Middle frontal gyrus (tissue), 1 donor: ENCODE measurements at regions not wholly inside any gene's neighbourhood (a gene's known extent, or its start where the extent isn't known, plus 50 kb on each side); places are given as distances from the start of the nearest gene placed in this dataset.

Source experiments
- DNase-seq: peaks from one replicate; pipeline ENCODE4 v3.0.0-alpha.2; 2015; ENCODE audit warnings: low spot score; ENCODE audit errors: extremely low spot score

GRCh38 chr4:123564758-123565346 is 168.3 kb downstream of the SPRY1 start:
- peak; percentile 32 for DNase-seq

DNA sequence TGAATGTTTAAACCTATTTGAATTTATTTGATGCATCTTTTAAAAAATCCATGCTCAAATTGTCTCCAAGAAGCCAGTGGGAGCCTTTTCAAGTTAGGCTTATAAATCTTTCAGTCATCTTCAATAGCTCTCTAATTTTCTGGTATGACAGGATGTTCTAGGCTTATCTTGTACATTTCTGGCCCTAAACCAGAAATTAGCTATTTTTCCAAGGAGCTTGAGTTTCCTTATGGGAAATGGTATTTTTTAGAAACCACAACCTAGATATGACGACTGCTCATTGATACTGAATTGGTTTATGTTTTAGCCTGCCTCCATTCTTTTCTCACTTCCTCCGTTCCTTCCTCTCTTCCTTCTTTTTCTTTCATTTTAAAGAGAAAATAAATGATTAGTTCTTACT is 172.3 kb downstream of the SPRY1 start:
- DNase-seq: no peak

GRCh38 chr4:123569541-123569940 is 172.9 kb downstream of the SPRY1 start:
- DNase-seq: no peak

DNA sequence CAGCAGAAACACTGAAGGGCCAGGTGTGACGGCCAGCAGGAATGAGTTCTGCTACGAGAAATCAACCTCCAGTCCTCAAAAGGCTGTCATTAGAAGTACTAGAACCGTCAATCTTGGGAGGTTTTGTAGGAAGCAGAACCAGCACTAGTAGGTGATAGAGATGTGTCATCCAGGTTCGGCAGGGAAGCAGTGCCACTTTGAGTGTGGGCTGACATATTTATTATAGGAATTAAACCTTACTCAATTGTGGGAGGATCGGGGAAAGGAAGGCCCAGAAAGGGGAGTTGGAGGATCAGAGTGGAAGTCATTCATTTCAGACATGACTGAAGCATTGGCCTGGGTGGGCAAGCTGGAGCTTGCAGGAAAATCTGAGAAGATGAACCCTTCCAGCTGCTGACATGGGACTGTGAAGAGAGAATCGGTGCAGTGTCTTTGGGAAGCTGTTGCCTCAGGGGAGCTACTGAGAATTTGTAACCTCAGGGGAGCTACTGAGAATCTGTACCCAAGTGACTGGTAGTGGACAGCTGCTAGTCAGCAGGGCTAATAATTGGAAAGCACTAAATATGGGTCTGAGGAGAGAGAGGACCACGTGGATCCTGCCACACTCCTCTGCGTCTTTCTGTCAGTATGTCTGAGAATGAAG is 177.4 kb downstream of the SPRY1 start:
- DNase-seq: no peak

DNA sequence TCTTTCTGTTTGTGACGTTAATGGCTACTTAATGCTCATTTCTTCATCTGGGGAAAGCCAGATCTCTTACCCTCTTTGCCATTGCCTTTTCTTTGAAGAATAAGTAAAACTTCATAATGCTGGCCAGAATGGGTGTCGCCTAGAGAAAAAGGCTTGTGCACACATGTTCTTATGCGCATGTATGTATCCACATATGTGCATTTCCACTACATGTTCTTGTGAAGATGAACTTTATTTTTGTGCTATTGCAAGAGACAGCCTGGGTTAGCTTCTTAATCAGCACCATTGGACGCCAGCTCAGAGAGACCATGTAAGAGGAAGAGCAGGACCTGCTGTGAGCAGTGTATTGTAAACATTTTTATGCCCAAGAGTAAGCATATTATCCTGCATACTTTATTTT is 178.7 kb downstream of the SPRY1 start:
- DNase-seq: no peak

- DNase-seq: no peak
Observed at GRCh38 chr4:123577225-123577906, 180.8 kb downstream of the SPRY1 start.

DNA sequence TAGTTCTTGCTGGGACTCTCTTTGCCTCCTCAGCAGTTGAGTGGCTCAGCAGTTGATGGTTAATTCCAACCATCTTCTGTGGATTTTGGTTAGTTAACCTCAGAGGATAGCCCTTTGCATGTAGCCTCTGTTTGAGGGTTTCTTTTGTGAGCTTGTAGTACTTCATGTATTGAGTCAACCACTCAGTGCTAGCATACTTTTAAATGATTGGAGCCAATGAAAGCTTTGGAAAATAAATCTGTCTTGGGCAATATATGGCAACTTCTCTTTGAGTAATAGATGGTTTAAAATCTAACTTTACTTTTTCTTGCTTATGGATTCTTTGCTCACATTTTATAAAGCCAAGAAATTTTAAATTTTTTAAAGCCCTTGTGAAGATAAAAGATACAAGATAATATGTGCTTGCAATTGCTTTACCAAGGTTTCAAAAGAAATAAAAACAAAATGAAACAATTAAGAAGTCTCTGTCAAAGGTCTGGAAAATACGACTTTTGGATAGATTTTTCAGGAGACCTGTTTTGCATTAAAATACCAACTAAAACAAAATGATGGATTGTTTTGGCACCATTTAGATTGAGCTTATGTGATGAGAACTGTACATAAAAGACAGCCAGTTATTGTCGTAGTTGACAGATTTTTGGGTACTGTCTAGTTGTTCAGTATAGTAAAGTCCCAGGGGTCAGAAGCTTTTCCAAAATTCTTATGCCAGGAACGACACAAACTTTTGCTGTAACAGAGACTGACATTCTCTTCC is 181.9 kb downstream of the SPRY1 start:
- DNase-seq: no peak

DNA sequence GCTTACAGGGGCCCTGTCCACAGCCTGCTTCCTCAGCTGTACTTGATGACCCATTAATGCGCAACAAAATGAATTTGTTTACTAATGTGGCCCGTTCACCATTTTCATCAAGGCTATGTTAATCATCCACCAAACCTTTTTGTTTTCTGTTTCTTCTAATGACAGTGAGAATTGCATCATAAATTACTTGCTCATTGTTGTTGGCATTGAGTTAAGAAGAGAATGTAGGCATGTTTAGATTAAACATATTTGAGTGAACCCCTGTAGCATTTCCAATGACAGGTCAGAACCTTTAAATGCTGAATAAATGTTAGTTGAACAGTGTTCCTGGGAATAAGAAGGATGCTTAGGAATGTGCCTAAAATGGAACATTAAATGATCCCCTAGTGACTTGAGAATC is 183.4 kb downstream of the SPRY1 start:
- no peak for DNase-seq

- DNase-seq: no peak
Observed at GRCh38 chr4:123580981-123581664, 184.5 kb downstream of the SPRY1 start.

DNA sequence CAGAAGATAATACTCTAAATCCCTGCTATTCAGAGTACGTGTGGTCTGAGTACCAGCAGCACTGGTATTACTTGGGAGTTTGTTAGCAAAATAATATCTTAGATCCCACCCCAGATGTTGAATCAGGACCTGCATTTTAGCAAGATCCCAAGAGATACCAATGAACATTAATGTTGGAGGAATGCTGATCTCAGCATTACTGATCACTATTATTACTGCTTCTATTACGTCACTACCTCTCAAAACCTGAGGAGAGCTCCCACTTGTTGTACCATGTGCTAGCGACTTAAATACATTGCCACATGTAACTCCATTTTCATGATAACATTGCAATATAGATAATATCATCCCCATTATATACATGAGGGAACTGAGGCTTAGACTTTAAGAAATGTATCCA is 185.2 kb downstream of the SPRY1 start:
- DNase-seq: no peak

DNA sequence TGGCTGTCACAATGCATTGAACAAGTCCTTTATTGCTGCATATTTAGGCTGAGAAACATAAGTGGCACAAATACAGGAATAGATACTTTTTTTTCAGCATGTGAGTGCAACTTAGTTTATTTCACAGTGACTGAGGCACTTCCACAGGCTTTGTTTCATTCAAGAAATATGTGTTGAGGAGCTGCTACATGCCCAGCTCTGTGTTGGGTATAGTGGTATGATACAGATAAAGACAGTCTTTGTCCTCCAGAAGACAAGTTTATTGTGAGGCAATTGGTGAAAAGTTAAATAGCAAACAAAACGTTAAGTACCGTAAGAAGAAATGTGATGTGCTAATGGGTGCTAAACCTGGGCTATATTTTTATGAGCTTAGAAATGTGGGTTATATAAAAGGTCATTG is 186.4 kb downstream of the SPRY1 start:
- no peak for DNase-seq

GRCh38 chr4:123585111-123585510 is 188.5 kb downstream of the SPRY1 start:
- no peak for DNase-seq

- DNase-seq: no peak
Observed at GRCh38 chr4:123587983-123588494, 191.4 kb downstream of the SPRY1 start.

- no peak for DNase-seq
Observed at GRCh38 chr4:123588631-123589241, 192.1 kb downstream of the SPRY1 start.

GRCh38 chr4:123589301-123589700 is 192.7 kb downstream of the SPRY1 start:
- DNase-seq: no peak

- no peak for DNase-seq
Observed at GRCh38 chr4:123591875-123592274, 195.3 kb downstream of the SPRY1 start.

DNA sequence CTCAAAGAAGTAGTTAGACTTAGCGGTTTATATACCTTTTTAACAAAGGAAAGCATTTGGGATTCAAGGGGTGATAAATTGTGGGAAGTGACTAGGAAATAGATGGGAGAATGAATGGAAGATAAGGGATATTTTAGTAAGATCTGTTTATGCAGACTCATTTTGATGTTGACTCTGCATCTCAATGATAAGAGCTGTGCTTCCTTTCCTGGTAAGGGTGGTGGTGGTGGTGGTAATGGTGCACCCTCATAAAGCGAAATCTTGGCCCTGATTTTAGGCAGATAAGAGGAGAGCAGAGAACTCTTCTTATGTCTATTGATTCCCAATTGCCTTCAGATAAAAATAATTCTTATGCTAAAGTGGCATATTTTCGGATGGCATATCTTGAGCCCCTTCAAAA is 197.1 kb downstream of the SPRY1 start:
- DNase-seq: no peak

DNA sequence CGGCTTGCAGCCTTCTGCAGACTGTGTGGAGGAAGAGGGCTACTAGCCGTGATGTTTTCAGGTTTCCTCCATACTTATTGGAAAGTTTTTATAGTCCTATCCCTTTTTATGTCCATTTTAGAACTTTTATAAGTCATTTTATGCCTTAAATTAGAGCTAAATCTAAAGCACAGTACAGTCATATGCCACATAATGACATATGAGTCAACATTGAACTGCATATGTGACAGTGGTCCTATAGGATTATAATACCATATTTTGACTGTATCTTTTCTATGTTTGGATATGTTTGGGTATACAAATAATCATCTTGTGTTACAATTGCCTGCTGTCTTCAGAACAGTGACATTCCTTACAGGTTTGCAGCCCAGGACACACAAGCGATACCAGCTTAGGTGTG is 200.2 kb downstream of the SPRY1 start:
- DNase-seq: no peak

DNA sequence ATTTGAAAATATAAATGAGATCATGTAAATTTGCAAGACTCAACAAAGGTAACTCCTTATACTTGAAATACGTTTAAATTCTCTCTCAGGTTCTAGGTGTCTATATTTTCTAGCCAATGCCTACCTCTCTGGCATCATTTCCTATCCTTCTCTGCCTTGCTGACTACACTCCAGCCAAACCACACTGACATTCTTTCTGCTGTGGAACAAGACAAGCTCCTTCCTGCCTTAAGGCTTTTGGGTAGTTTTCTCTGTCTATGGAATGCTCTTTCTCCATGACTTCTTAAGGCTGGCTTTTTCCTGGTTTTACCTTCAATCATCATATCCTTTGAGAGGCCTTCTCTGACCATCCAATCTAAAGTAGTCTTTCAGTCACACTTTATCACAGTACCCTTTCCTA is 201.0 kb downstream of the SPRY1 start:
- DNase-seq: no peak

DNA sequence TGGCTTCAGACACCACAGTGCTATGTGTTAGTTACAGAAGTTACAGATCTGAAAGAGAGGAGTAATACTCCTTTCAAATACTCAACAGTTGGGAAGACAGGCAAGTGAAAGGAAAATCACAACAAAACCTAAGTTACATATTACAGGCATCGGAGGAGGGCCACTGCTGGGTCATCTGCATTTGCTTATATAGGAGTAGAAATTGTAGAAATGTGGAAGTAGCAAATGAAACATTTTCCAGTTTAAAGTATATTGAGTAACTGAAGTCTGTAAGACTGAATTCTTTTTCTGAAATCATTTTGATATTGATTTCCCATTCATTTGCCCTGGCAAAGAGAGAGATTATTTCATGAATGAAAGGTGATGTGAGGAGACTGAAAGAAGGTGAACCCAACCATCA is 201.7 kb downstream of the SPRY1 start:
- DNase-seq: no peak
